Activated CD8-positive, alpha-beta memory T cell treated with anti-CD3 and anti-CD28 coated beads, Interleukin-2, amount 10 ng/mL, durations not matched to agents 7 days and 5 days (primary cell): ENCODE measurements at regions not wholly inside any gene's neighbourhood (a gene's known extent, or its start where the extent isn't known, plus 50 kb on each side); places are given as distances from the start of the nearest gene placed in this dataset.

Source experiments
- ATAC-seq: fragments of 150-1000 bp; cut with Tn5 transposase; one replicate; pipeline ENCODE4 v1.10.0; 2021; ENCODE audit warnings: moderate library complexity
- CTCF ChIA-PET: fragments of 350-600 bp; sonication (Branson Sonifier 250); formaldehyde crosslinking; loops from one replicate; lab custom pipeline; 2021; ENCODE audit warnings: antibody characterized with exemption; lab: Charles Lee
- DNase-seq: peaks from one replicate; pipeline ENCODE4 v3.0.0-alpha.2; 2020
- H3K27ac Mint-ChIP-seq: one replicate; pipeline ENCODE4 v1.8.0; 2021; ENCODE audit warnings: mild to moderate bottlenecking, mixed read lengths
- H3K27me3 Mint-ChIP-seq: one replicate; pipeline ENCODE4 v1.8.0; 2021; ENCODE audit warnings: mixed read lengths
- H3K36me3 Mint-ChIP-seq: one replicate; pipeline ENCODE4 v1.8.0; 2021; ENCODE audit warnings: mild to moderate bottlenecking, mixed read lengths
- H3K4me1 Mint-ChIP-seq: one replicate; pipeline ENCODE4 v1.8.0; 2021; ENCODE audit warnings: mixed read lengths
- H3K4me3 Mint-ChIP-seq: one replicate; pipeline ENCODE4 v1.8.0; 2021; ENCODE audit warnings: mild to moderate bottlenecking, moderate library complexity, mixed read lengths
- H3K9me3 Mint-ChIP-seq: one replicate; pipeline ENCODE4 v1.8.0; 2022; ENCODE audit warnings: low read depth, mixed read lengths

GRCh38 chr3:193843474-193844301 is 250.7 kb downstream of the OPA1 start:
- peaks cover 61% of the 10 kb centered on the region for H3K27me3 Mint-ChIP-seq
- ATAC-seq (no peak), DNase-seq (no peak)
- no peaks in the 10 kb centered on the region for H3K36me3 Mint-ChIP-seq
- no peak overlapping the region for H3K27ac Mint-ChIP-seq
- H3K9me3 Mint-ChIP-seq, result no peaks in the 10 kb centered on the region
- H3K4me3 Mint-ChIP-seq, result no peak overlapping the region
- CTCF ChIA-PET, result interaction anchor here (1.0 kb wide), 1 partner anchor 53 kb away, joined by 3 read pairs; no protein-coding TSS in a partner anchor
- H3K4me1 Mint-ChIP-seq, result no peaks in the 10 kb centered on the region

GRCh38 chr3:193844472-193844871 is 251.5 kb downstream of the OPA1 start:
- Mint-ChIP-seq H3K27ac (no peak overlapping the region), H3K4me1 (no peaks in the 10 kb centered on the region), H3K36me3 (no peaks in the 10 kb centered on the region), H3K9me3 (no peaks in the 10 kb centered on the region), H3K4me3 (no peak overlapping the region), H3K27me3 (peaks cover 59% of the 10 kb centered on the region)
- ATAC-seq (no peak), DNase-seq (no peak)
- CTCF ChIA-PET, result interaction anchor here (1.0 kb wide), 1 partner anchor 52 kb away, joined by 3 read pairs; no protein-coding TSS in a partner anchor

GRCh38 chr3:193845144-193845543 is 252.1 kb downstream of the OPA1 start:
- peaks cover 53% of the 10 kb centered on the region for H3K27me3 Mint-ChIP-seq
- no peaks in the 10 kb centered on the region for H3K9me3 Mint-ChIP-seq
- ATAC-seq (no peak), DNase-seq (no peak)
- no peak overlapping the region for H3K4me3 Mint-ChIP-seq
- no peak overlapping the region for H3K27ac Mint-ChIP-seq
- H3K36me3 Mint-ChIP-seq, result no peaks in the 10 kb centered on the region
- CTCF ChIA-PET, result no interaction called here
- no peaks in the 10 kb centered on the region for H3K4me1 Mint-ChIP-seq

DNA sequence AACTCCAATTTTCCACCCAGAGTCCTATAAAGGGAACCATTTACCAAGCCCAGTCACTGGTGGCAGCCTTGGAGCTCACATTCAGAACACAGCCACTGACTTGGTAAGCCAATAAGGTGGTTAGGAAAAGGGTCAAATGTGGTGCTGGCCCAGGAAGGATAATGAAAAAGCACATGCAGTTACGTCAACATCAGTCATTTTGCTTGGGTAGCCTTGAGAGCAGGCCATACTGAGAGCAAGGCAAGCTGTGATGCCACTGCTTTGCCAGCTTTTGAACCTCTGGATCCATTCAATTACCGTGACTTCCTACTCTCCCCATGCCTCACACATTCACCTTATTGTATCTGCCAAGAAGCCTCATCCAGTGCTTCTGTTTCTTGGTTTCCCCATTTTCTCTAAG is 253.6 kb downstream of the OPA1 start:
- CTCF ChIA-PET, result no interaction called here
- no peaks in the 10 kb centered on the region for H3K9me3 Mint-ChIP-seq

GRCh38 chr3:193847402-193847801 is 254.4 kb downstream of the OPA1 start:
- Mint-ChIP-seq H3K9me3 (no peaks in the 10 kb centered on the region), H3K4me3 (no peak overlapping the region), H3K27me3 (peaks cover 41% of the 10 kb centered on the region), H3K27ac (no peak overlapping the region), H3K36me3 (no peaks in the 10 kb centered on the region), H3K4me1 (no peaks in the 10 kb centered on the region)
- ATAC-seq (no peak), DNase-seq (no peak)
- CTCF ChIA-PET, result no interaction called here

More for the DNA sequence above, 253.6 kb downstream of the OPA1 start:
- DNase-seq (no peak), ATAC-seq (no peak)
- Mint-ChIP-seq H3K27ac (no peak overlapping the region), H3K27me3 (peaks cover 43% of the 10 kb centered on the region), H3K4me3 (no peak overlapping the region), H3K36me3 (no peaks in the 10 kb centered on the region), H3K4me1 (no peaks in the 10 kb centered on the region)

DNA sequence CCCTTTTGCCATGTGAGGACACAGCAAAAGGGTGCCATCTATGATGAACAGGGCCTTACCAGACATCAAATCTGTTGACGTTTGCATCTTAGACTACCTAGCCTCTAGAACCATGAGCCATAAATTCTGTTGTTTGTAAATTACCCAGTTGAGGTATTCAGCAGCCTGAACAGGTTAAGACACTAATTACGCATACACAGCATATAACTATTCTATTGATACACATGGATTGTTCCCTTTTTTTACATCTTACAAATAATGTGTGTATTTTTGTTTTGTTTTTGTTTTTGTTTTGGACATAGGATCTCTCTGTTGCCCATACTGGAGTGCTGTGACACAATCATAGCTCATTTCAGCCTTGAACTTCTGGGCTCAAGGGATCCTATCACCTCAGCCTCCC is 255.5 kb downstream of the OPA1 start:
- Mint-ChIP-seq H3K4me1 (no peaks in the 10 kb centered on the region), H3K27me3 (peaks cover 34% of the 10 kb centered on the region), H3K9me3 (no peaks in the 10 kb centered on the region), H3K4me3 (no peak overlapping the region), H3K36me3 (no peaks in the 10 kb centered on the region), H3K27ac (no peak overlapping the region)
- DNase-seq (no peak), ATAC-seq (no peak)
- CTCF ChIA-PET, result no interaction called here

DNA sequence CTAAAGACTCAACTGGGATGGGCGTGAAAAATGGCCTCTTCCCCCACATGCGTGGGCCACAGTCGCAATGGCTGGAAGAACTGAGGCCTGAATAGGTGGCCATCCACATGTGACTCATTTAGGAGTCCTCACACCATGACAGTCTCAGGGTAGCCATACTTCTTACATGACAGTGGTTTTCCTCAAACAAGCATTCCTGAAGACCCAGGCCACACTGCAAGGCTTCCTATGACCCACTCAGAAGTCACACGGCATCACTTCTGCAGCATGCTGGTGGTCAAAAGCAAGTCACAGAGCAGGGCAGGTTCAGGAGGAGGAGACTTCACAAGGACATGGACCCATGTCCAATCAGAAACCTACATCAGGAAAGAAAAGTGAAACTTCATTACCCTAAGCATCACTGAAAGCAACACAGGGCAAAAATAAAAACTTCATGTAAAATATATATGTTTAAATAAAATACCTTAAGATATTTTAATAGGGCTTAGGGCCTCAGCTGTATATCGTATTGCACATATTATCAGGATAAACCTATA is 257.1 kb downstream of the OPA1 start:
- CTCF ChIA-PET, result no interaction called here
- peaks cover 23% of the 10 kb centered on the region for H3K27me3 Mint-ChIP-seq
- no peaks in the 10 kb centered on the region for H3K9me3 Mint-ChIP-seq
- DNase-seq (no peak), ATAC-seq (no peak)
- no peaks in the 10 kb centered on the region for H3K4me1 Mint-ChIP-seq
- no peak overlapping the region for H3K27ac Mint-ChIP-seq
- no peaks in the 10 kb centered on the region for H3K36me3 Mint-ChIP-seq
- H3K4me3 Mint-ChIP-seq, result no peak overlapping the region

GRCh38 chr3:193851428-193851847 is 258.4 kb downstream of the OPA1 start:
- no peaks in the 10 kb centered on the region for H3K9me3 Mint-ChIP-seq
- H3K27me3 Mint-ChIP-seq, result peaks cover 22% of the 10 kb centered on the region
- no peak for ATAC-seq
- H3K4me1 Mint-ChIP-seq, result no peaks in the 10 kb centered on the region
- H3K36me3 Mint-ChIP-seq, result no peaks in the 10 kb centered on the region
- no peak overlapping the region for H3K27ac Mint-ChIP-seq
- no peak overlapping the region for H3K4me3 Mint-ChIP-seq
- CTCF ChIA-PET, result no interaction called here
- DNase-seq, result no peak

DNA sequence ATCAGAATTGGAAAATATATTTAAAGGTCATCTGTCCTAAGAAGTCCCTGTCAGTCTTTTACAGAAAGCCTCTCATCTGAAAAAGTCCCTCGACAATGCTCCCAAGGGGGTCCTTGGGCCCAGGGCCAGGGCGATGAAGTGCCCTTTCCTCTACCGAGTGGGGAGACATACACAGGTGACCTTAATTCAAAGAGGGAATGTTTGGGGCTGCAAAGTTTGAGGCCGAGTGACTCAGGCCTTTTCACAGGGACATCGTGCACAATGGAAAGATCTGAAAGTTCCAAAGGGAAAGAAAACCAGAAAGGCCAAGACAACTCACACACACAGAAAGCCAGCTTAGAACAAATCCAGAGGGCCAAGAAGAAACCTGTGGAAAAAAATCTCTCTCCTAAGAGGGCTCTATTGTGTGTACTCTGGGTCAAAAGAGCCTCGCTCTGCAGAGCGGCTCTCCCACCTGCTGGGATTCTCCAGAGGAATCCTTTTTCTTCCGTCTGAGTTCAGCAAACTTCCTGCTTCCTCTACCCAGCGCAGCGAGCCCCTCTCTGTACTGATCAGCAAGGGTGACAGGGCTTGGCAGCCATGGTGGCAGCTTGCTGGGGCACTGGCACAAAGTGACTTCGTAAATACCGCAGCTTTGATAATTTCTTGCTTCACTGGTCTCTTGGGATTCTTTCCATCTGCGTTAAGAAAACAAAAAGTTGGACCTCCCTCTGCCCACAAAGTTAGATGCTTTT is 259.1 kb downstream of the OPA1 start:
- Mint-ChIP-seq H3K27me3 (peaks cover 19% of the 10 kb centered on the region), H3K4me1 (no peaks in the 10 kb centered on the region), H3K4me3 (no peak overlapping the region), H3K36me3 (no peaks in the 10 kb centered on the region), H3K27ac (no peak overlapping the region), H3K9me3 (no peaks in the 10 kb centered on the region)
- DNase-seq (no peak), ATAC-seq (no peak)
- CTCF ChIA-PET, result no interaction called here

- peaks cover 15% of the 10 kb centered on the region for H3K27me3 Mint-ChIP-seq
- H3K36me3 Mint-ChIP-seq, result no peaks in the 10 kb centered on the region
- H3K4me3 Mint-ChIP-seq, result no peak overlapping the region
- ATAC-seq (no peak), DNase-seq (no peak)
- H3K9me3 Mint-ChIP-seq, result no peaks in the 10 kb centered on the region
- H3K4me1 Mint-ChIP-seq, result no peaks in the 10 kb centered on the region
- CTCF ChIA-PET, result no interaction called here
- H3K27ac Mint-ChIP-seq, result no peak overlapping the region
These were observed 259.9 kb downstream of the OPA1 start for GRCh38 chr3:193852901-193853300.

DNA sequence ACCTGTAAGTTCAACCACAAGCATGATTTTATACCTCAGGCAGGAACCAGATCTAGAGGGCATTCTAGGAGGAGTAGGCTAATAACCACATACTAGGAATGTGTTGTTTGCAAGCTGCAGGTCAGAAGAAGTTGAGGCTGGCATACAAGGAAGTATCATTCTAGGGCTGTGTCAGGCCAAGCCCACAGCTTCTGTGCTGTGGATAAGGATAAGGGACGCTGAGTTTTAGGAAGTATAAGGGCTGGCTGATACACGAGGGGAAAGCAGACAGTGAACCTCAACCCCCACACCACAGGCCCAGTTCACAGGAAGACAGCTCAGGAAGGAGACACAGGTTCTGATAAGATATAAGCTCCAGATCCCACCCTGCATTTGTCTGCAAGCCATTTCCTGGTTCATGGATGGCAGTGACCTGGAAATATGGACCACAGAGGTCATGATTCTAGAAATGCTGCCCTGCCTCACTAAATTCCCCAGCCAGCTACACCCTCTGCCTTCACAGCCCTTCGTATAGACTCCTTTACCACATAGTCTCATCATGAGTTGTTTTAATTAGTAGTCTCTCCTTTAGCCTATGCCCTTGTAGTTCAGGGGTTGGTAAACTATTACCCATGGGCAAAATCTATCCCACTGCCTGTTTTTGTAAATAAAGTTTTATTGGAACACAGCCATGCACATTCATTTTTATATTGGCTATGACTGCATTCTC is 260.7 kb downstream of the OPA1 start:
- H3K4me1 Mint-ChIP-seq, result no peaks in the 10 kb centered on the region
- DNase-seq (no peak), ATAC-seq (no peak)
- H3K27me3 Mint-ChIP-seq, result peaks cover 15% of the 10 kb centered on the region
- no peak overlapping the region for H3K4me3 Mint-ChIP-seq
- H3K9me3 Mint-ChIP-seq, result no peaks in the 10 kb centered on the region
- no peaks in the 10 kb centered on the region for H3K36me3 Mint-ChIP-seq
- H3K27ac Mint-ChIP-seq, result no peak overlapping the region
- CTCF ChIA-PET, result no interaction called here

- H3K4me1 Mint-ChIP-seq, result no peaks in the 10 kb centered on the region
- H3K27ac Mint-ChIP-seq, result no peak overlapping the region
- DNase-seq (no peak), ATAC-seq (no peak)
- CTCF ChIA-PET, result no interaction called here
- H3K9me3 Mint-ChIP-seq, result no peaks in the 10 kb centered on the region
- no peak overlapping the region for H3K4me3 Mint-ChIP-seq
- H3K27me3 Mint-ChIP-seq, result peaks cover 29% of the 10 kb centered on the region
- no peaks in the 10 kb centered on the region for H3K36me3 Mint-ChIP-seq
These were observed 265.0 kb downstream of the OPA1 start for GRCh38 chr3:193857996-193858395.

DNA sequence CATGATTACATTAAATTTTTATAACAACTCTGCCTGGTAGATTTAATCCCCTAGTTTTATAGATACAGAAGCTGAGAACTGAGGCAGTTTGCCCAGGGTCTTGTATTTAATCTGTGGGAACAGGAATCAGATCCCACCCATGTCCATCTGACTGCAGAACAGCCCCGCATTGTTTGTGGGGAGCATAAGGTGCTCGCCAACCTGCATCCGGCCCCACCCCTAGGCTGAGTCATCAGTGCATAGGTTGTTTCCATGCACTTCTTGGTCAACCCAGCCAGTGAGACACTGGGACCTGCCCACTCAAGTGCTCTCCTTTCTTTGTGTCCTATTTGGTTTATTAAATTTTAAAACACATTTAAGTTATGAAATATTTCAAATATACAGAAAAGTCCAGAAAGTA is 266.2 kb downstream of the OPA1 start:
- H3K36me3 Mint-ChIP-seq, result no peaks in the 10 kb centered on the region
- no peak for ATAC-seq
- peaks cover 31% of the 10 kb centered on the region for H3K27me3 Mint-ChIP-seq
- H3K4me1 Mint-ChIP-seq, result no peaks in the 10 kb centered on the region
- H3K4me3 Mint-ChIP-seq, result no peak overlapping the region
- H3K9me3 Mint-ChIP-seq, result no peaks in the 10 kb centered on the region
- CTCF ChIA-PET, result no interaction called here
- no peak for DNase-seq
- H3K27ac Mint-ChIP-seq, result no peak overlapping the region
